ENCODE measurements at regions not wholly inside any gene's neighbourhood (a gene's known extent, or its start where the extent isn't known, plus 50 kb on each side); places are given as distances from the start of the nearest gene placed in this dataset.

DNA sequence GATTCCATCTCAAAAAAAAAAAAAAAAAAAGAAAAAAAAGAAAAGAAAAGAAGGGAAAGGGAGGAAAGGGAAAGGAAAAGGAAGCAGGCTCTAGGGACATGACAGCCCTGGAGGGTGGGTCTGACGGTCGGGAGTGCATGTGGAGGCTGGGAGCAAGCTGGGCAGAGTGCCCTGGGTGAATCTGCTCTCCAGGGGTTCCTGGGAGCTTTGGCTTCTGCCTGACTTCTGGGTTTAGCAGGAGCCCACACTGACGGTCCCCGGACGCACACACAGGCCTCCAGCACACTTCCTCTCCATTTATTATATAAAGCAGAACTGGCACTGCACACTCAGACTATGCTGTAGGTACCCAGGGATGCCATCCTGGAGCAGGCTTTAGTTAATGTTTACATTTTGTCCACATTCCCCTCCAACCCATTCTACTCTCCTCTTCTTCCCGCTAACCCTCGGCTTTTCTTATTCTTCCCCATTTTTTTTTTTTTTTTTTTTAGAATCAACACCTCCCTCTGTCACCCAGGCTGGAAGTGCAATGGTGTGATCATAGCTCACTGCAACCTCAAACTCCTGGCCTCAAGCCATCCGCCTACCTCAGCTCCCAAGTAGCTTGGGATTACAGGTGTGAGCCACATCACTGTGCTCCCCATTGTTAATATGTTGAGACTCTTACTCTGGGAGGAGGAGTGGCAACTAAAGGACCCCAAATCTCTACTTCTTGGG is 151.1 kb upstream of the SLC1A4 start:
- TF ChIP-seq, protein P1, sequence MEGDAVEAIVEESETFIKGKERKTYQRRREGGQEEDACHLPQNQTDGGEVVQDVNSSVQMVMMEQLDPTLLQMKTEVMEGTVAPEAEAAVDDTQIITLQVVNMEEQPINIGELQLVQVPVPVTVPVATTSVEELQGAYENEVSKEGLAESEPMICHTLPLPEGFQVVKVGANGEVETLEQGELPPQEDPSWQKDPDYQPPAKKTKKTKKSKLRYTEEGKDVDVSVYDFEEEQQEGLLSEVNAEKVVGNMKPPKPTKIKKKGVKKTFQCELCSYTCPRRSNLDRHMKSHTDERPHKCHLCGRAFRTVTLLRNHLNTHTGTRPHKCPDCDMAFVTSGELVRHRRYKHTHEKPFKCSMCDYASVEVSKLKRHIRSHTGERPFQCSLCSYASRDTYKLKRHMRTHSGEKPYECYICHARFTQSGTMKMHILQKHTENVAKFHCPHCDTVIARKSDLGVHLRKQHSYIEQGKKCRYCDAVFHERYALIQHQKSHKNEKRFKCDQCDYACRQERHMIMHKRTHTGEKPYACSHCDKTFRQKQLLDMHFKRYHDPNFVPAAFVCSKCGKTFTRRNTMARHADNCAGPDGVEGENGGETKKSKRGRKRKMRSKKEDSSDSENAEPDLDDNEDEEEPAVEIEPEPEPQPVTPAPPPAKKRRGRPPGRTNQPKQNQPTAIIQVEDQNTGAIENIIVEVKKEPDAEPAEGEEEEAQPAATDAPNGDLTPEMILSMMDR (IDR thresholded peaks at IDR 0.05) = no peak
- TF ChIP-seq POLR2A (IDR thresholded peaks at IDR 0.05) = no peak
- no peak for TF ChIP-seq EP300 (IDR thresholded peaks at IDR 0.05)
